WTC11 (cell line): ENCODE measurements at regions not wholly inside any gene's neighbourhood (a gene's known extent, or its start where the extent isn't known, plus 50 kb on each side); places are given as distances from the start of the nearest gene placed in this dataset.

Experiments
- ATAC-seq: fragments of 200-7000 bp; cut with Tn5 transposase; 2 replicates; pipeline ENCODE4 v1.10.0; 2021; ENCODE audit warnings: mild to moderate bottlenecking, moderate library complexity
- CTCF ChIA-PET: fragments of 300-600 bp; sonication (Branson Sonifier 250); formaldehyde crosslinking; loops from one replicate; lab custom pipeline; 2021; ENCODE audit warnings: antibody characterized with exemption; lab: Charles Lee
- POLR2A ChIA-PET: fragments of 350-600 bp; sonication (Branson Sonifier 250); formaldehyde crosslinking; loops from one replicate; lab custom pipeline; 2021; ENCODE audit warnings: antibody characterized with exemption; lab: Charles Lee
- DNase-seq: peaks from one replicate; pipeline ENCODE4 v3.0.0; 2021; ENCODE audit warnings: low spot score
- H3K27ac Mint-ChIP-seq: 2 replicates; pipeline ENCODE4 v1.8.0; 2021; ENCODE audit warnings: mixed read lengths
- H3K27me3 Mint-ChIP-seq: 2 replicates; pipeline ENCODE4 v1.8.0; 2021; ENCODE audit warnings: low read depth, mild to moderate bottlenecking, moderate library complexity, mixed read lengths
- H3K36me3 Mint-ChIP-seq: 2 replicates; pipeline ENCODE4 v1.8.0; 2021; ENCODE audit warnings: mixed read lengths
- H3K4me1 Mint-ChIP-seq: 2 replicates; pipeline ENCODE4 v1.8.0; 2022; ENCODE audit warnings: mixed read lengths
- H3K4me3 Mint-ChIP-seq: 2 replicates; pipeline ENCODE4 v1.8.0; 2021; ENCODE audit warnings: mild to moderate bottlenecking, moderate library complexity, mixed read lengths
- H3K9me3 Mint-ChIP-seq: 2 replicates; pipeline ENCODE4 v1.8.0; 2021; ENCODE audit warnings: mixed read lengths
- ATF1 ChIP-seq: sonication (generic); formaldehyde crosslinking; IDR thresholded peaks from 2 replicates; pipeline ENCODE4 v1.8.1; 2023; ENCODE audit warnings: mild to moderate bottlenecking, moderate library complexity, missing genetic modification reagents
- CREM ChIP-seq: sonication (generic); formaldehyde crosslinking; IDR thresholded peaks from 2 replicates; pipeline ENCODE4 v1.8.1; 2022; ENCODE audit warnings: mild to moderate bottlenecking, missing genetic modification reagents, moderate library complexity
- ELF4 ChIP-seq: sonication (generic); formaldehyde crosslinking; IDR thresholded peaks from 2 replicates; pipeline ENCODE4 v1.8.1; 2022; ENCODE audit warnings: low read depth, mild to moderate bottlenecking, moderate library complexity, missing genetic modification reagents
- ESRRA ChIP-seq: sonication (generic); formaldehyde crosslinking; IDR thresholded peaks from 2 replicates; pipeline ENCODE4 v1.8.1; 2022; ENCODE audit warnings: mild to moderate bottlenecking, missing genetic modification reagents, borderline replicate concordance
- ETV6 ChIP-seq: sonication (generic); formaldehyde crosslinking; IDR thresholded peaks from 2 replicates; pipeline ENCODE4 v1.8.1; 2022; ENCODE audit warnings: mild to moderate bottlenecking, missing genetic modification reagents
- IRF2 ChIP-seq: sonication (generic); formaldehyde crosslinking; IDR thresholded peaks from 2 replicates; pipeline ENCODE4 v1.8.0; 2022; ENCODE audit warnings: low read depth, missing genetic modification reagents, borderline replicate concordance
- JAZF1 ChIP-seq: fragments of 250-450 bp; sonication (Bioruptor Pico); IDR thresholded peaks from 2 replicates; pipeline ENCODE4 v1.9.0; 2021; ENCODE audit warnings: moderate library complexity, mild to moderate bottlenecking, inconsistent platforms
- KAT7 ChIP-seq: sonication (generic); formaldehyde crosslinking; IDR thresholded peaks from 2 replicates; pipeline ENCODE4 v1.8.1; 2023; ENCODE audit warnings: missing genetic modification reagents, mild to moderate bottlenecking, borderline replicate concordance
- NFATC4 ChIP-seq: fragments of 250-450 bp; sonication (Bioruptor Pico); IDR thresholded peaks from 2 replicates; pipeline ENCODE4 v1.9.0; 2021; ENCODE audit warnings: mild to moderate bottlenecking
- TP53 ChIP-seq: sonication (generic); formaldehyde crosslinking; IDR thresholded peaks from 2 replicates; pipeline ENCODE4 v1.8.1; 2023; ENCODE audit warnings: mild to moderate bottlenecking, missing genetic modification reagents
- ZNF232 ChIP-seq: sonication (generic); formaldehyde crosslinking; IDR thresholded peaks from 2 replicates; pipeline ENCODE4 v1.8.0; 2022; ENCODE audit warnings: mild to moderate bottlenecking, missing genetic modification reagents
- TF ChIP-seq, protein P1 (sequence below): sonication (generic); formaldehyde crosslinking; IDR thresholded peaks from 2 replicates; pipeline ENCODE4 v1.8.1; 2023; ENCODE audit warnings: mild to moderate bottlenecking, missing genetic modification reagents, moderate library complexity
- TF ChIP-seq, protein P2 (sequence below): sonication (generic); formaldehyde crosslinking; IDR thresholded peaks from 2 replicates; pipeline ENCODE4 v1.8.0; 2022; ENCODE audit warnings: mild to moderate bottlenecking, missing genetic modification reagents
- TF ChIP-seq, protein P3 (sequence below): fragments of 250-450 bp; sonication (Bioruptor Pico); IDR thresholded peaks from 2 replicates; pipeline ENCODE4 v1.9.0; 2021; ENCODE audit warnings: mild to moderate bottlenecking
- TF ChIP-seq, protein P4 (sequence below): fragments of 250-450 bp; sonication (Bioruptor Pico); IDR thresholded peaks from 2 replicates; pipeline ENCODE4 v1.9.0; 2021; ENCODE audit warnings: mild to moderate bottlenecking
- TF ChIP-seq, protein P5 (sequence below): sonication (generic); formaldehyde crosslinking; IDR thresholded peaks from 2 replicates; pipeline ENCODE4 v1.8.0; 2022; ENCODE audit warnings: mild to moderate bottlenecking, missing genetic modification reagents
- TF ChIP-seq, protein P6 (sequence below): sonication (generic); formaldehyde crosslinking; IDR thresholded peaks from 2 replicates; pipeline ENCODE4 v1.8.1; 2023; ENCODE audit warnings: mild to moderate bottlenecking, missing genetic modification reagents
- TF ChIP-seq, protein P7 (sequence below): sonication (generic); formaldehyde crosslinking; IDR thresholded peaks from 2 replicates; pipeline ENCODE4 v1.8.1; 2022; ENCODE audit warnings: mild to moderate bottlenecking, moderate library complexity, missing genetic modification reagents
- TF ChIP-seq, protein P8 (sequence below): sonication (generic); formaldehyde crosslinking; IDR thresholded peaks from 2 replicates; pipeline ENCODE4 v1.8.1; 2022; ENCODE audit warnings: mild to moderate bottlenecking, missing genetic modification reagents, moderate library complexity, borderline replicate concordance
- TF ChIP-seq, protein P9 (sequence below): sonication (generic); formaldehyde crosslinking; IDR thresholded peaks from 2 replicates; pipeline ENCODE4 v1.8.1; 2023; ENCODE audit warnings: mild to moderate bottlenecking, moderate library complexity, missing genetic modification reagents
- TF ChIP-seq, protein P10 (sequence below): fragments of 200-600 bp; IDR thresholded peaks from 2 replicates; pipeline ENCODE4 v1.8.0; 2022; ENCODE audit warnings: antibody characterized with exemption

DNA sequence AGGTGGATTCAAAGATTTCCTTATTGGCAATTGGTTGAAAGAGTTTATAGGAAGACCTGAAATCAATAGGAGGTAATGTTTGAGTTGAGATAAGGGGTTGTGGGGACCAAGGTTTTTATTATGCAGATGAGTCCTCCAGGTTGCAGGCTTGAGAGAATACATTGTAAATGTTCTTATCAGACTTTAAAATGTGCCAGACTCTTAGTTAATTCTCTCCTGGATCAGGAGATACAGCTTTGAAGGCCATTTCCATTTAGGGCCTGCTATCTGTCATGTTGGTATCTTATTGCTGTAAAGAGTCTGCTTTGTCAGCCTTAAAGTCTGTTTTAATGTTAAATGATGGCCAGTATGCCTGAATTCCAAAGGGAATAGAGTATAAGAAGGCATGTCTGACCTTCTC is 61.8 kb upstream of the CALCR start (continued):
- TF ChIP-seq, protein P1, sequence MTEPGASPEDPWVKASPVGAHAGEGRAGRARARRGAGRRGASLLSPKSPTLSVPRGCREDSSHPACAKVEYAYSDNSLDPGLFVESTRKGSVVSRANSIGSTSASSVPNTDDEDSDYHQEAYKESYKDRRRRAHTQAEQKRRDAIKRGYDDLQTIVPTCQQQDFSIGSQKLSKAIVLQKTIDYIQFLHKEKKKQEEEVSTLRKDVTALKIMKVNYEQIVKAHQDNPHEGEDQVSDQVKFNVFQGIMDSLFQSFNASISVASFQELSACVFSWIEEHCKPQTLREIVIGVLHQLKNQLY (CRISPR knock-in tag): no peak
- TF ChIP-seq, protein P2, sequence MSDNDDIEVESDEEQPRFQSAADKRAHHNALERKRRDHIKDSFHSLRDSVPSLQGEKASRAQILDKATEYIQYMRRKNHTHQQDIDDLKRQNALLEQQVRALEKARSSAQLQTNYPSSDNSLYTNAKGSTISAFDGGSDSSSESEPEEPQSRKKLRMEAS (CRISPR knock-in tag): no peak
- TF ChIP-seq JAZF1 (no peak), ATF1 (CRISPR knock-in tag) (no peak)
- TF ChIP-seq, protein P3, sequence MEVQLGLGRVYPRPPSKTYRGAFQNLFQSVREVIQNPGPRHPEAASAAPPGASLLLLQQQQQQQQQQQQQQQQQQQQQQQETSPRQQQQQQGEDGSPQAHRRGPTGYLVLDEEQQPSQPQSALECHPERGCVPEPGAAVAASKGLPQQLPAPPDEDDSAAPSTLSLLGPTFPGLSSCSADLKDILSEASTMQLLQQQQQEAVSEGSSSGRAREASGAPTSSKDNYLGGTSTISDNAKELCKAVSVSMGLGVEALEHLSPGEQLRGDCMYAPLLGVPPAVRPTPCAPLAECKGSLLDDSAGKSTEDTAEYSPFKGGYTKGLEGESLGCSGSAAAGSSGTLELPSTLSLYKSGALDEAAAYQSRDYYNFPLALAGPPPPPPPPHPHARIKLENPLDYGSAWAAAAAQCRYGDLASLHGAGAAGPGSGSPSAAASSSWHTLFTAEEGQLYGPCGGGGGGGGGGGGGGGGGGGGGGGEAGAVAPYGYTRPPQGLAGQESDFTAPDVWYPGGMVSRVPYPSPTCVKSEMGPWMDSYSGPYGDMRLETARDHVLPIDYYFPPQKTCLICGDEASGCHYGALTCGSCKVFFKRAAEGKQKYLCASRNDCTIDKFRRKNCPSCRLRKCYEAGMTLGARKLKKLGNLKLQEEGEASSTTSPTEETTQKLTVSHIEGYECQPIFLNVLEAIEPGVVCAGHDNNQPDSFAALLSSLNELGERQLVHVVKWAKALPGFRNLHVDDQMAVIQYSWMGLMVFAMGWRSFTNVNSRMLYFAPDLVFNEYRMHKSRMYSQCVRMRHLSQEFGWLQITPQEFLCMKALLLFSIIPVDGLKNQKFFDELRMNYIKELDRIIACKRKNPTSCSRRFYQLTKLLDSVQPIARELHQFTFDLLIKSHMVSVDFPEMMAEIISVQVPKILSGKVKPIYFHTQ (CRISPR knock-in tag): no peak
- TF ChIP-seq, protein P4, sequence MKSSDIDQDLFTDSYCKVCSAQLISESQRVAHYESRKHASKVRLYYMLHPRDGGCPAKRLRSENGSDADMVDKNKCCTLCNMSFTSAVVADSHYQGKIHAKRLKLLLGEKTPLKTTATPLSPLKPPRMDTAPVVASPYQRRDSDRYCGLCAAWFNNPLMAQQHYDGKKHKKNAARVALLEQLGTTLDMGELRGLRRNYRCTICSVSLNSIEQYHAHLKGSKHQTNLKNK: no peak

DNA sequence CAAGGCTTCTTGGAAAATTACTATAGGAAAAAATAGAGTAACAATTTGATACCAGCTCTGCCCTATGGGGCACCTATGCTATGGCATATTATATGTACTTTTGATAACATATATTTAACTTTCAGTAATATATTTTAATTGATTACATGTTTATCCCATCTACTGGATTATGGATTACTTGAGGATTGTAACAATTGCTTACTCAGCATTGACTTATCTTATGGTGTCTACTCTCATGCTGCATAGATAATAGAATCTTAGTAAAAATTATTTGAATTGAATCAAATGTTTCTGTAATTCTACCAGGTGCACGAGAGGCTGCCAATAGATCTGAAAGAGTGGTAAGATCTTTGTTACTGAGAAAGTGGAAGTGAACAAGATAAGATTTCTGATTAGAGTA is 57.8 kb upstream of the CALCR start:
- Mint-ChIP-seq H3K27ac (no peak overlapping the region), H3K36me3 (peaks cover 27% of the 10 kb centered on the region), H3K4me3 (no peak overlapping the region), H3K4me1 (peaks cover 48% of the 10 kb centered on the region), H3K27me3 (no peaks in the 10 kb centered on the region; the same call in 1 of the 2 replicates), H3K9me3 (peaks cover 21% of the 10 kb centered on the region)
- ChIA-PET CTCF (interaction anchor here (2.8 kb wide), 1 partner anchor 11 kb away, joined by 9 read pairs; no protein-coding TSS in a partner anchor), POLR2A (no interaction called here)
- ATAC-seq: no peak
- no peak for DNase-seq
- no peak for TF ChIP-seq ELF4 (CRISPR knock-in tag)
- TF ChIP-seq, protein P5, sequence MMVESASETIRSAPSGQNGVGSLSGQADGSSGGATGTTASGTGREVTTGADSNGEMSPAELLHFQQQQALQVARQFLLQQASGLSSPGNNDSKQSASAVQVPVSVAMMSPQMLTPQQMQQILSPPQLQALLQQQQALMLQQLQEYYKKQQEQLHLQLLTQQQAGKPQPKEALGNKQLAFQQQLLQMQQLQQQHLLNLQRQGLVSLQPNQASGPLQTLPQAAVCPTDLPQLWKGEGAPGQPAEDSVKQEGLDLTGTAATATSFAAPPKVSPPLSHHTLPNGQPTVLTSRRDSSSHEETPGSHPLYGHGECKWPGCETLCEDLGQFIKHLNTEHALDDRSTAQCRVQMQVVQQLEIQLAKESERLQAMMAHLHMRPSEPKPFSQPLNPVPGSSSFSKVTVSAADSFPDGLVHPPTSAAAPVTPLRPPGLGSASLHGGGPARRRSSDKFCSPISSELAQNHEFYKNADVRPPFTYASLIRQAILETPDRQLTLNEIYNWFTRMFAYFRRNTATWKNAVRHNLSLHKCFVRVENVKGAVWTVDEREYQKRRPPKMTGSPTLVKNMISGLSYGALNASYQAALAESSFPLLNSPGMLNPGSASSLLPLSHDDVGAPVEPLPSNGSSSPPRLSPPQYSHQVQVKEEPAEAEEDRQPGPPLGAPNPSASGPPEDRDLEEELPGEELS: no peak
- TF ChIP-seq ETV6 (CRISPR knock-in tag): no peak
- TF ChIP-seq, protein P6, sequence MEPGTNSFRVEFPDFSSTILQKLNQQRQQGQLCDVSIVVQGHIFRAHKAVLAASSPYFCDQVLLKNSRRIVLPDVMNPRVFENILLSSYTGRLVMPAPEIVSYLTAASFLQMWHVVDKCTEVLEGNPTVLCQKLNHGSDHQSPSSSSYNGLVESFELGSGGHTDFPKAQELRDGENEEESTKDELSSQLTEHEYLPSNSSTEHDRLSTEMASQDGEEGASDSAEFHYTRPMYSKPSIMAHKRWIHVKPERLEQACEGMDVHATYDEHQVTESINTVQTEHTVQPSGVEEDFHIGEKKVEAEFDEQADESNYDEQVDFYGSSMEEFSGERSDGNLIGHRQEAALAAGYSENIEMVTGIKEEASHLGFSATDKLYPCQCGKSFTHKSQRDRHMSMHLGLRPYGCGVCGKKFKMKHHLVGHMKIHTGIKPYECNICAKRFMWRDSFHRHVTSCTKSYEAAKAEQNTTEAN (CRISPR knock-in tag): no peak
- TF ChIP-seq, protein P7, sequence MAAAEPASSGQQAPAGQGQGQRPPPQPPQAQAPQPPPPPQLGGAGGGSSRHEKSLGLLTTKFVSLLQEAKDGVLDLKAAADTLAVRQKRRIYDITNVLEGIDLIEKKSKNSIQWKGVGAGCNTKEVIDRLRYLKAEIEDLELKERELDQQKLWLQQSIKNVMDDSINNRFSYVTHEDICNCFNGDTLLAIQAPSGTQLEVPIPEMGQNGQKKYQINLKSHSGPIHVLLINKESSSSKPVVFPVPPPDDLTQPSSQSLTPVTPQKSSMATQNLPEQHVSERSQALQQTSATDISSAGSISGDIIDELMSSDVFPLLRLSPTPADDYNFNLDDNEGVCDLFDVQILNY (CRISPR knock-in tag): no peak
- TF ChIP-seq CREM: no peak
- TF ChIP-seq IRF2 (CRISPR knock-in tag): no peak
- TF ChIP-seq, protein P8, sequence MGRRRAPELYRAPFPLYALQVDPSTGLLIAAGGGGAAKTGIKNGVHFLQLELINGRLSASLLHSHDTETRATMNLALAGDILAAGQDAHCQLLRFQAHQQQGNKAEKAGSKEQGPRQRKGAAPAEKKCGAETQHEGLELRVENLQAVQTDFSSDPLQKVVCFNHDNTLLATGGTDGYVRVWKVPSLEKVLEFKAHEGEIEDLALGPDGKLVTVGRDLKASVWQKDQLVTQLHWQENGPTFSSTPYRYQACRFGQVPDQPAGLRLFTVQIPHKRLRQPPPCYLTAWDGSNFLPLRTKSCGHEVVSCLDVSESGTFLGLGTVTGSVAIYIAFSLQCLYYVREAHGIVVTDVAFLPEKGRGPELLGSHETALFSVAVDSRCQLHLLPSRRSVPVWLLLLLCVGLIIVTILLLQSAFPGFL (CRISPR knock-in tag): no peak
- no peak for TF ChIP-seq TP53
- TF ChIP-seq KAT7 (CRISPR knock-in tag): no peak
- TF ChIP-seq ZNF232: no peak
- TF ChIP-seq ESRRA (CRISPR knock-in tag): no peak
- TF ChIP-seq, protein P9, sequence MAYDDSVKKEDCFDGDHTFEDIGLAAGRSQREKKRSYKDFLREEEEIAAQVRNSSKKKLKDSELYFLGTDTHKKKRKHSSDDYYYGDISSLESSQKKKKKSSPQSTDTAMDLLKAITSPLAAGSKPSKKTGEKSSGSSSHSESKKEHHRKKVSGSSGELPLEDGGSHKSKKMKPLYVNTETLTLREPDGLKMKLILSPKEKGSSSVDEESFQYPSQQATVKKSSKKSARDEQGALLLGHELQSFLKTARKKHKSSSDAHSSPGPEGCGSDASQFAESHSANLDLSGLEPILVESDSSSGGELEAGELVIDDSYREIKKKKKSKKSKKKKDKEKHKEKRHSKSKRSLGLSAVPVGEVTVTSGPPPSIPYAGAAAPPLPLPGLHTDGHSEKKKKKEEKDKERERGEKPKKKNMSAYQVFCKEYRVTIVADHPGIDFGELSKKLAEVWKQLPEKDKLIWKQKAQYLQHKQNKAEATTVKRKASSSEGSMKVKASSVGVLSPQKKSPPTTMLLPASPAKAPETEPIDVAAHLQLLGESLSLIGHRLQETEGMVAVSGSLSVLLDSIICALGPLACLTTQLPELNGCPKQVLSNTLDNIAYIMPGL (CRISPR knock-in tag): no peak
- no peak for TF ChIP-seq NFATC4 (CRISPR knock-in tag)
- TF ChIP-seq, protein P10, sequence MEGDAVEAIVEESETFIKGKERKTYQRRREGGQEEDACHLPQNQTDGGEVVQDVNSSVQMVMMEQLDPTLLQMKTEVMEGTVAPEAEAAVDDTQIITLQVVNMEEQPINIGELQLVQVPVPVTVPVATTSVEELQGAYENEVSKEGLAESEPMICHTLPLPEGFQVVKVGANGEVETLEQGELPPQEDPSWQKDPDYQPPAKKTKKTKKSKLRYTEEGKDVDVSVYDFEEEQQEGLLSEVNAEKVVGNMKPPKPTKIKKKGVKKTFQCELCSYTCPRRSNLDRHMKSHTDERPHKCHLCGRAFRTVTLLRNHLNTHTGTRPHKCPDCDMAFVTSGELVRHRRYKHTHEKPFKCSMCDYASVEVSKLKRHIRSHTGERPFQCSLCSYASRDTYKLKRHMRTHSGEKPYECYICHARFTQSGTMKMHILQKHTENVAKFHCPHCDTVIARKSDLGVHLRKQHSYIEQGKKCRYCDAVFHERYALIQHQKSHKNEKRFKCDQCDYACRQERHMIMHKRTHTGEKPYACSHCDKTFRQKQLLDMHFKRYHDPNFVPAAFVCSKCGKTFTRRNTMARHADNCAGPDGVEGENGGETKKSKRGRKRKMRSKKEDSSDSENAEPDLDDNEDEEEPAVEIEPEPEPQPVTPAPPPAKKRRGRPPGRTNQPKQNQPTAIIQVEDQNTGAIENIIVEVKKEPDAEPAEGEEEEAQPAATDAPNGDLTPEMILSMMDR: no peak
